A673 (cell line): ENCODE measurements at regions not wholly inside any gene's neighbourhood (a gene's known extent, or its start where the extent isn't known, plus 50 kb on each side); places are given as distances from the start of the nearest gene placed in this dataset.
"Not testable (repeated sequence)": the region's sequence is repeated elsewhere in the genome, so short reads cannot be mapped to it uniquely, and the experiment has no call there.

Experiments used
- EZH2 ChIP-seq: fragments of 200-600 bp; sonication (generic); IDR thresholded peaks from 2 replicates; pipeline ENCODE4 v1.6.1; 2017; ENCODE audit warnings: borderline replicate concordance, low read depth, mild to moderate bottlenecking, mixed read lengths, antibody characterized with exemption, low read length; ENCODE audit not compliant: poor library complexity, severe bottlenecking
- TF ChIP-seq, protein P1 (sequence below): fragments of 300-800, 200-600 bp; sonication (generic); conservative IDR thresholded peaks from 2 replicates; pipeline ENCODE4 v1.5.1; 2017; ENCODE audit warnings: low read depth, mild to moderate bottlenecking, antibody characterized with exemption, low read length, moderate library complexity, mixed read lengths

- not testable (repeated sequence) for TF ChIP-seq EZH2
- TF ChIP-seq, protein P1, sequence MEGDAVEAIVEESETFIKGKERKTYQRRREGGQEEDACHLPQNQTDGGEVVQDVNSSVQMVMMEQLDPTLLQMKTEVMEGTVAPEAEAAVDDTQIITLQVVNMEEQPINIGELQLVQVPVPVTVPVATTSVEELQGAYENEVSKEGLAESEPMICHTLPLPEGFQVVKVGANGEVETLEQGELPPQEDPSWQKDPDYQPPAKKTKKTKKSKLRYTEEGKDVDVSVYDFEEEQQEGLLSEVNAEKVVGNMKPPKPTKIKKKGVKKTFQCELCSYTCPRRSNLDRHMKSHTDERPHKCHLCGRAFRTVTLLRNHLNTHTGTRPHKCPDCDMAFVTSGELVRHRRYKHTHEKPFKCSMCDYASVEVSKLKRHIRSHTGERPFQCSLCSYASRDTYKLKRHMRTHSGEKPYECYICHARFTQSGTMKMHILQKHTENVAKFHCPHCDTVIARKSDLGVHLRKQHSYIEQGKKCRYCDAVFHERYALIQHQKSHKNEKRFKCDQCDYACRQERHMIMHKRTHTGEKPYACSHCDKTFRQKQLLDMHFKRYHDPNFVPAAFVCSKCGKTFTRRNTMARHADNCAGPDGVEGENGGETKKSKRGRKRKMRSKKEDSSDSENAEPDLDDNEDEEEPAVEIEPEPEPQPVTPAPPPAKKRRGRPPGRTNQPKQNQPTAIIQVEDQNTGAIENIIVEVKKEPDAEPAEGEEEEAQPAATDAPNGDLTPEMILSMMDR: not testable (repeated sequence)
Observed at GRCh38 chr1:68739486-68739885, 242.6 kb upstream of the DEPDC1 start.
